ENCODE measurements at regions not wholly inside any gene's neighbourhood (a gene's known extent, or its start where the extent isn't known, plus 50 kb on each side); places are given as distances from the start of the nearest gene placed in this dataset.

GRCh38 chr7:115113776-115114175 lies 191.9 kb downstream of the MDFIC start:
- DNase-seq: no peak

DNA sequence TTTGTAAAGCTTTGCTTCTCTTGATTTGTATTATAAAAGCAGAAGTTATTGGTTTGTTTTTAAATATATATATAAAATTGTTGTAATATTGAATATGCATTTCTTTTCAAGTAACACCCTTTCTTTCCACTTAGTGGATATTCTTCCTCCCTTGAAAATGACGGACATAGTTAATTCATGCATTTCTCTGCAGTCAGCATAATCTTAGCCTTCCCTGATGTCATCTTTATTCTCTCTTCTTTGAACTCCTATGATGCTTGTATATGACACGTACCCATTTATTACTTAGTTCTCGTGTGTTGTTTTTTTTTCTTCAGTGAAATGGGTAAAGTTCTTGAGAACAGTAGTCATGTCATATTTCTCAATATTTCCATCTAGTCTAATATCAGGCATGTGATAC lies 191.2 kb downstream of the MDFIC start:
- no peak for DNase-seq

DNA sequence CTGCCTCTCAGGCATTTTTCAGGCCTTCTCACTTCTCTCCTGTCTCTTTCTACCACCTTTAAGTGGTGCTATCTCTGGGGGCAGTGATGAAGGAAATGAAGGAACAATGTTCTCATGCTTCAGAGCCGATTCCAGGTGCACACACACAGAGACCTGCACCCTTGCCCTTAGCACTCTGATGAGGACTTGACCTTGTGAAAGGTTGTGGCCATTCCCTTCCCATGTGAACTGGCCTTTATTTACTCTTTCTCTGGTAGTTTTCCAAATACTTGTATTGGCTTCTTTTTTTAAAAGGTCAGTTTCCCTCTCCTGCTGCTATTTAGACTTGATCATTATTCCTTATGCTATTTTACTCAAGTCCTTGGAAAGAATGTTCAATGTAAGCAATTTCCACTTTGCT lies 188.6 kb downstream of the MDFIC start:
- no peak for DNase-seq

DNA sequence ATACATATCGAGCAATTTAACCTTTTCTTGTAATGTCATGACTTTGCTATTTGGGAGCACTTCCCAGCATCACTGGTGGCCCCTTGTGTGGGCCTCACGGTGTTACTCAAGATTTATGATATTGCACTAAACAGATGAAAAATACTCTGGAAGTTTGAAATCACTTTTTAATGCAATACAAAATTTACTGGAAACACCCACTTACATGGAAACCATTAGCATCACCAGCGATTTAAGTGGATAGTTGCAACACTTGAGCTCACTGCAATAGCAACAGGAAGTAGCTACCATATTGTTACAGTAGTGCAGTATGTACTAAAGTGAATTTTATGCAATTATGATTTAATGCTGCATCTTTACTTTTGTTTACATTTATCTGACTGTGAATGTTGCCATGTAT lies 184.4 kb downstream of the MDFIC start:
- DNase-seq: no peak

- DNase-seq: no peak
These were observed 180.8 kb downstream of the MDFIC start for GRCh38 chr7:115102738-115103137.

- DNase-seq: no peak
These were observed 179.3 kb downstream of the MDFIC start for GRCh38 chr7:115101199-115101598.

DNA sequence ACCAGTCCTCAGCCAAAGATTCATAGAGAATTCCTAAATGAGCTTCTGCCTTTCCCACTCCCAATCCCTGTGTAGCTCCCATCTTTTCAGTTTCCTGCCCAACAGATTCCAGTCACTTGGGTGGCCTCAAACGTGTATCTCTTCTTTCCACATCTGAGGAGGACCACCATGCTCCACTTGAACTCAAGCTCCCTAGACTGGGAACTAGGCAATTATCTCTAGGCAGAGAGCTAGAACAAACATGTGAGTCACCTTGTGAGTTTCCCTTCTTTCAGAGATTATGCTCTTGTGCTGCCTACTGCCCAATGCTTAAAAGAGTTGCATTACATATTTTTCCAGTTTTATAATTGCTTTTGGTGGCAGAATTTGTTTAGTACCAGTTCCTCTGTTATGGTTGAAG lies 178.0 kb downstream of the MDFIC start:
- no peak for DNase-seq

DNA sequence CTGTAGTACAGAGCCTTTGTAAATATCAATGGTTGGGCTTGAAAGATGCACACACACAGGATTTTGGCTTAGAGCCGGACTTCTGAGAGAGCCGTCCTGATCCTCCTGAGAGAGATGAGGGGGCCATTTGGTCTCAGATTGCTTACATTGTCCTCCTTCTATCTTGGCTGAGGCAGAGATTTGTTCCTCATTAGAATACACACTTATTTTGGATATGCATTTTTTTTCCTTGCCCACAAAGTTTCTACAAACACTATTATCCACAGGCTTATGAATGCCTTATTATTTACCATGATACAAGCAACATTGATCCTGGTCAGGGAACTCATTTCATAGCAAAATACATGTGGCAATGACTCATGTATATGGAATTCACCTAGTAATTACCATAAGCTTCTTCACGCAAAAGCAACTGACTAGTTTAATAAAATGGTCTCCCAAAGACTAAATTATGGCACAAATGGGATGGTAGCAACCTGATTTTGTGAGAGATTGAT lies 175.3 kb downstream of the MDFIC start:
- DNase-seq: no peak

- no peak for DNase-seq
These were observed 174.4 kb downstream of the MDFIC start for GRCh38 chr7:115096262-115096661.

DNA sequence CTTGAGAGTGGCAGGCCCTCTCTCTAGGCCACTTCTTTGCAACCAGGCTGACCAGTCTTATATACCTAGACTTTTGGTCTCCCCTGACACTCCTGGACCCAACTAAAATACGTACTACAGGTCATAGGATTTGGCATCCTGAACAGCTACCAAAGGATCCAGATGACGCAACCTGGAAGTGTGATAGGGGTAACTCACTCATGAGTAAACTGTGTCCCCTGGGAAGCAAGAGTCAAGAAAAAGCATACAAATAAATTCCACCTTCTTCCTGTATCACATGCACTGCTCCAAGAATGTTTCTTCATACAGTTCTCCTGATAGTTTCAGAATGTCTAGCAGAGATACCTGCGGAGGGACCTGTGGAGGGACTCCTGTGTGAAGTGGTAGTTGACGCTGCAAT lies 172.3 kb downstream of the MDFIC start:
- no peak for DNase-seq

- no peak for DNase-seq
These were observed 167.0 kb downstream of the MDFIC start for GRCh38 chr7:115088893-115089292.

- no peak for DNase-seq
These were observed 165.5 kb downstream of the MDFIC start for GRCh38 chr7:115087437-115087836.

- no peak for DNase-seq
These were observed 164.4 kb downstream of the MDFIC start for GRCh38 chr7:115086146-115086841.

DNA sequence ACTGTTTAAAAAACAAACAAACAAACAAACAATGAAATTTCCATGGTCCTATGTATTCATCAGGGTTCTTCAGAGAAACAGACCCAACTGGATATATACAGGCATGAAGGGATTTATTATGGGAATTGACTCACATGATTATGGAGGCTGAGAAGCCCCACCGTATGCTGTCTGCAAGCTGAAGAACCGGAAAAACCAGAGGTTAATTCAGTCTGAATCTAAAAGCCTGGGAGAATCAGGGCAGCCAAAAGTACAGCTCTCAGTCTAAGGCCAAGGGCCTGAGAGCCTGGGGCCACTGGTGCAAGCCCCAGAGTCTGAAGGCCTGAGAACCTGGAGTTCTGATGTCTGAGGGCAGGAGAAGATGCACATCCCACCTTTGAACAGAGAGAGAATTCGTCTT lies 163.5 kb downstream of the MDFIC start:
- DNase-seq: no peak

DNA sequence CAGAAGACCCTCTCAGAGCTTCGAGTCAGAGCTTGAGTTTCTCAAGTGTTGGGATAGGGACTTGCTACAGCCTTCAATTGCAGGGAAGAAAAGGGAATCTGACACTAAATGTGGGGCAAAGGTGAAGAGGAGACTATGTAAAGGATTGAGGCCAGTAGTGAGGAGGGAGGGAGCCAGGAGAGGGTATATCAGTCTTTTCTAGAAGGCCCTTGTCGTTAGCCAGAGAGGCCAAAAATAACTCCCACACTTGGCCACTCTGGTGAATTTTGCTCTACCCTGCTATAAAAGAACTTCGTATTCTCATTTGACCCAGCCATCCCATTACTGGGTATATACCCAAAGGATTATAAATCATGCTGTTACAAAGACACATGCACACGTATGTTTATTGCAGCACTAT lies 162.0 kb downstream of the MDFIC start:
- DNase-seq: no peak

GRCh38 chr7:115081772-115082171 lies 159.9 kb downstream of the MDFIC start:
- DNase-seq: no peak

DNA sequence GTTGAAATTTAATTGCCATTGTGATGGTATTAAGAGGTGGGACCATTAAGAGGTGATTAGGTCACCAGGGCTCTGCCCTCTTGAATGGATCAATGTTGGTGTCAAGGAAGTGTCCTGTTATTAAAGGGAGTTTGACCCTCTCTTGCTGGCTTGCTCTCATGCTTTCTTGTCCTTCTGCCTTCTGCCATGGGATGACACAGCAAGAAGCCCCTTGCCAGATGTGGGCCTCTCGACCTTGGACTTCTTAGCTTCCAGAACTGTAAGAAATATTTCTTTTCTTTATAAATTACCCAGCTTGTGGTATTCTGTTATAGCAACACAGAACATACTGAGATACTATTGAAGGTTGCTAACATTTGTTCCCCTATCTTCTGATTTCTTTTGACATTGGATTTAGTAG lies 157.0 kb downstream of the MDFIC start:
- DNase-seq: no peak

- no peak for DNase-seq
These were observed 156.5 kb downstream of the MDFIC start for GRCh38 chr7:115078386-115078785.

DNA sequence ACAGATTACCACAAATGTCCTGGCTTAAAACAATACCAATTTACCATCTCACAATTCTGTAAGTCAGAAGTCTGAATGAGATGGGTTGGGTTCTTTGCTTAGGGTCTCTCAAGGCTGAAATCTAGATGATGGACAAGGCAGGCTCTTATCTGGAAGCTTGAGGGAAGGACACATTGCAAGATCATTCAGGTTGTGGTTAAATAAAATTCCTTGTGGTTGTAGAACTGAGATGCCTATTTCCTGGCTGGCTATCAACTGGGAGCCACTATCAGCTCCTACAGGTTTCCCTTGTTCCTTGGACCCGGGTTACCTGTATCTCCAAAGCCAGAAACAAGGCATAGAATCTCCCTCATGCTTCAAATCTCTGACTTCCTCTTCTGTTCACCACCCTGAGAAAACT lies 148.4 kb downstream of the MDFIC start:
- no peak for DNase-seq

Data from NCI-H2029 treated with DMSO at 0.1 percent for 48 hours (cell line).